Neural cell (in vitro differentiated cells): ENCODE measurements at regions not wholly inside any gene's neighbourhood (a gene's known extent, or its start where the extent isn't known, plus 50 kb on each side); places are given as distances from the start of the nearest gene placed in this dataset.

ENCODE experiments used
- H2AFZ ChIP-seq: fragments of 200-600, 300-800 bp; sonication (generic), shearing (Covaris generic); 2 replicates; pipeline ENCODE4 v1.6.0; 2014; ENCODE audit warnings: low read depth, mild to moderate bottlenecking, antibody characterized with exemption, low read length, moderate library complexity
- H3F3A ChIP-seq: fragments of 200-600 bp; shearing (Covaris generic); 2 replicates; pipeline ENCODE4 v1.6.1; 2016; ENCODE audit warnings: mild to moderate bottlenecking, moderate library complexity, mixed read lengths, antibody characterized with exemption, low read length; ENCODE audit not compliant: insufficient read depth, poor library complexity, severe bottlenecking
- H3K27ac ChIP-seq: fragments of 200-600, 300-800 bp; sonication (generic), shearing (Covaris generic); 2 replicates; pipeline ENCODE4 v1.5.1; 2014; ENCODE audit warnings: mild to moderate bottlenecking, low read length, moderate library complexity
- H3K27me3 ChIP-seq: fragments of 300-800, 200-600 bp; sonication (generic), shearing (Covaris generic); 2 replicates; pipeline ENCODE4 v1.6.0; 2014; ENCODE audit warnings: mild to moderate bottlenecking, low read depth, low read length, moderate library complexity; ENCODE audit not compliant: insufficient read depth
- H3K36me3 ChIP-seq: fragments of 300-800, 200-600 bp; sonication (generic), shearing (Covaris generic); 2 replicates; pipeline ENCODE4 v1.5.1; 2014; ENCODE audit warnings: mild to moderate bottlenecking, antibody characterized with exemption, low read length, moderate library complexity; ENCODE audit not compliant: insufficient read depth
- H3K4me2 ChIP-seq: fragments of 300-800, 200-600 bp; sonication (generic), shearing (Covaris generic); 2 replicates; pipeline ENCODE4 v1.6.0; 2014; ENCODE audit warnings: mild to moderate bottlenecking, low read length
- H3K4me3 ChIP-seq: fragments of 300-800, 200-600 bp; sonication (generic), shearing (Covaris generic); 2 replicates; pipeline ENCODE4 v1.5.1; 2014; ENCODE audit warnings: mild to moderate bottlenecking, low read length, moderate library complexity
- H3K79me2 ChIP-seq: fragments of 200-600 bp; shearing (Covaris generic); replicated peaks from 2 replicates; pipeline ENCODE4 v1.6.0; 2014; ENCODE audit warnings: mild to moderate bottlenecking, low read length, moderate library complexity; ENCODE audit not compliant: insufficient read depth
- H3K9ac ChIP-seq: fragments of 300-800, 200-600 bp; sonication (generic), shearing (Covaris generic); 2 replicates; pipeline ENCODE4 v1.6.1; 2016; ENCODE audit warnings: mild to moderate bottlenecking, low read length, mixed read lengths
- H3K9me2 ChIP-seq: fragments of 200-600 bp; shearing (Covaris generic); 2 replicates; pipeline ENCODE4 v1.6.1; 2016; ENCODE audit warnings: mild to moderate bottlenecking, low read length, mixed read lengths; ENCODE audit not compliant: insufficient read depth
- H3K9me3 ChIP-seq: fragments of 200-600, 300-800 bp; sonication (generic), shearing (Covaris generic); 2 replicates; pipeline ENCODE4 v1.6.1; 2016; ENCODE audit warnings: mild to moderate bottlenecking, mixed run types, low read length, moderate library complexity, mixed read lengths
- H4K20me1 ChIP-seq: fragments of 200-600 bp; shearing (Covaris generic); 2 replicates; pipeline ENCODE4 v1.6.1; 2016; ENCODE audit warnings: mild to moderate bottlenecking, mixed run types; ENCODE audit not compliant: insufficient read depth
- CTCF ChIP-seq: fragments of 450-650 bp; IDR thresholded peaks from 2 replicates; pipeline ENCODE4 v1.5.1; 2014; ENCODE audit warnings: antibody characterized with exemption, mild to moderate bottlenecking, moderate library complexity; ENCODE audit not compliant: poor library complexity, severe bottlenecking
- EP300 ChIP-seq: fragments of 450-650 bp; conservative IDR thresholded peaks from 2 replicates; pipeline ENCODE4 v1.6.1; 2014; ENCODE audit warnings: antibody characterized with exemption, mild to moderate bottlenecking, moderate library complexity; ENCODE audit not compliant: poor library complexity, severe bottlenecking
- EZH2 ChIP-seq: fragments of 200-600, 300-800 bp; shearing (Covaris generic), sonication (generic); IDR thresholded peaks from 2 replicates; pipeline ENCODE4 v1.6.1; 2014; ENCODE audit warnings: antibody characterized with exemption, low read length, borderline replicate concordance, mild to moderate bottlenecking; ENCODE audit not compliant: insufficient read depth, poor library complexity, severe bottlenecking
- MXI1 ChIP-seq: fragments of 450-650 bp; conservative IDR thresholded peaks from 2 replicates; pipeline ENCODE4 v1.6.1; 2014; ENCODE audit warnings: antibody characterized with exemption, mild to moderate bottlenecking; ENCODE audit not compliant: poor library complexity, severe bottlenecking
- POLR2AphosphoS5 ChIP-seq: IDR thresholded peaks from 2 replicates; pipeline ENCODE4 v1.6.1; 2012
- RAD21 ChIP-seq: fragments of 450-650 bp; conservative IDR thresholded peaks from 2 replicates; pipeline ENCODE4 v1.6.1; 2014; ENCODE audit warnings: antibody characterized with exemption, mild to moderate bottlenecking, moderate library complexity
- REST ChIP-seq: IDR thresholded peaks from 2 replicates; pipeline ENCODE4 v1.6.1; 2012; ENCODE audit warnings: borderline replicate concordance
- SMC3 ChIP-seq: fragments of 450-650 bp; conservative IDR thresholded peaks from 2 replicates; pipeline ENCODE4 v1.6.1; 2014; ENCODE audit warnings: antibody characterized with exemption, mild to moderate bottlenecking, moderate library complexity; ENCODE audit not compliant: poor library complexity
- TAF1 ChIP-seq: IDR thresholded peaks from 2 replicates; pipeline ENCODE4 v1.6.1; 2012; ENCODE audit warnings: low read depth

GRCh38 chr7:136046548-136046947 lies 69.4 kb upstream of the MTPN start:
- Histone ChIP-seq H3K27me3 (no peaks in the 10 kb centered on the region), H3K36me3 (no peaks in the 10 kb centered on the region), H3K9ac (no peak overlapping the region), H3K4me2 (no peak overlapping the region), H3K79me2 (no peaks in the 10 kb centered on the region), H3K27ac (no peak overlapping the region), H3K4me3 (no peak overlapping the region), H3K9me2 (no peaks in the 10 kb centered on the region), H4K20me1 (no peaks in the 10 kb centered on the region), H3K9me3 (no peaks in the 10 kb centered on the region), H3F3A (no peaks in the 10 kb centered on the region), H2AFZ (no peak overlapping the region)
- TF ChIP-seq MXI1, result no peak

GRCh38 chr7:136045992-136046391 lies 68.8 kb upstream of the MTPN start:
- H4K20me1 ChIP-seq, result no peaks in the 10 kb centered on the region
- no peak overlapping the region for H2AFZ ChIP-seq
- H3K9me2 ChIP-seq, result no peaks in the 10 kb centered on the region
- H3K4me2 ChIP-seq, result no peak overlapping the region
- H3K4me3 ChIP-seq, result no peak overlapping the region
- TF ChIP-seq MXI1 (no peak), POLR2AphosphoS5 (no peak), EP300 (no peak)
- no peaks in the 10 kb centered on the region for H3K27me3 ChIP-seq
- no peaks in the 10 kb centered on the region for H3K36me3 ChIP-seq
- no peaks in the 10 kb centered on the region for H3K79me2 ChIP-seq
- no peak overlapping the region for H3K27ac ChIP-seq
- H3K9ac ChIP-seq, result no peak overlapping the region
- H3F3A ChIP-seq, result no peaks in the 10 kb centered on the region
- H3K9me3 ChIP-seq, result no peaks in the 10 kb centered on the region

- Histone ChIP-seq H3K4me3 (no peak overlapping the region), H3K27ac (no peak overlapping the region), H3K9me2 (no peaks in the 10 kb centered on the region), H3K9me3 (no peaks in the 10 kb centered on the region), H3K4me2 (no peak overlapping the region), H3K36me3 (no peaks in the 10 kb centered on the region), H3K27me3 (no peaks in the 10 kb centered on the region), H2AFZ (no peak overlapping the region), H3K9ac (no peak overlapping the region), H3F3A (no peaks in the 10 kb centered on the region), H3K79me2 (no peaks in the 10 kb centered on the region), H4K20me1 (no peaks in the 10 kb centered on the region)
- TF ChIP-seq SMC3, result no peak
- TF ChIP-seq EZH2, result no peak
- TF ChIP-seq RAD21, result no peak
- TF ChIP-seq EP300, result no peak
- TF ChIP-seq MXI1, result no peak
- no peak for TF ChIP-seq CTCF
- TF ChIP-seq TAF1, result no peak
- TF ChIP-seq POLR2AphosphoS5, result no peak
- no peak for TF ChIP-seq REST
These were observed 68.0 kb upstream of the MTPN start for GRCh38 chr7:136045181-136045580.
